Muscle layer of duodenum (tissue), 2 donors: ENCODE measurements at regions not wholly inside any gene's neighbourhood (a gene's known extent, or its start where the extent isn't known, plus 50 kb on each side); places are given as distances from the start of the nearest gene placed in this dataset.
"Not testable (repeated sequence)": the region's sequence is repeated elsewhere in the genome, so short reads cannot be mapped to it uniquely, and the experiment has no call there.

Source experiments
- H3K27ac ChIP-seq: one replicate; pipeline ENCODE4 v1.7.0; 2013; ENCODE audit warnings: mild to moderate bottlenecking, low read length
- H3K27me3 ChIP-seq: one replicate; pipeline ENCODE4 v1.7.0; 2013; ENCODE audit warnings: low read depth, mild to moderate bottlenecking, control low read depth, low read length
- H3K36me3 ChIP-seq, 2 donors: one replicate each; pipeline ENCODE4 v1.7.0; 2013; ENCODE audit warnings: low read length in 2 of 2, control low read depth in 1 of 2, mild to moderate bottlenecking in 1 of 2; ENCODE audit not compliant: insufficient read depth in 2 of 2, control insufficient read depth in 1 of 2
- H3K4me1 ChIP-seq, 2 donors: one replicate each; pipeline ENCODE4 v1.7.0; 2013; ENCODE audit warnings: low read length in 2 of 2, mild to moderate bottlenecking in 2 of 2, control low read depth in 1 of 2, moderate library complexity in 1 of 2; ENCODE audit not compliant: insufficient read depth in 2 of 2, control insufficient read depth in 1 of 2
- H3K4me3 ChIP-seq, 2 donors: one replicate each; pipeline ENCODE4 v1.7.0; 2013; ENCODE audit warnings: low read length in 2 of 2, low read depth in 1 of 2, mild to moderate bottlenecking in 1 of 2
- H3K9me3 ChIP-seq, 2 donors: one replicate each; pipeline ENCODE4 v1.7.0; 2013; ENCODE audit warnings: low read length in 2 of 2, control low read depth in 1 of 2, mild to moderate bottlenecking in 1 of 2; ENCODE audit not compliant: control insufficient read depth in 1 of 2
- donor health status: healthy.

DNA sequence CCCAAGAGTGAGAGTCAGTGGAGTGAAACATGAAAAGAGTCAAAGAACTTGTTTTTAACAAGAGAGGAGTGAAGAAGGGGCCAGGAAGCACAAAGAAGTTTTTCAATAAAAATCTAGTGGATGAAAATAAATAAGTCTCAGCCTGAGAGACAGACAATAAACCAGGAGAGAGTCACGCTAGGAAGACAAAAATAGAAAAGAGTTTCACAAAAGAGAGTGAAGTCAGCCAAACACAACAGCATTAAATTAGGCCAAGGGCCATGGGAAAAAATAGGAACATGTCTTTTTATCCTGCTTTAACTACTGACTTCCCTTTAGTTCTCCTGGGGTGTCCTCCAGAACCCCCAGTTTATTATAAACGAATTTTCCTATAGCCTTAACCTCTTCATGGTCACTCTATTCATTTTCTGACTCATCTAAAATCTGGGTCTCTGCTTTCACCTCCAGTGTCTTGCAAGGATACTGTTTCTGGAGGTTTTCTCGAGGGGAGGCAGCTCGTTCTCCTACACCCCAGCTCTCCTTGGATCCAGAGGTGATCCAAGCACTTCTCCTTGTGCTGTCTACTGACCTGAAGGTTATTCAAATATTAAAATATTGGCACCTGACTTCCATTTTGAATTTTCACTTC lies 571.5 kb upstream of the PPP2R3A start:
- no peaks in the 10 kb centered on the region for H3K4me1 ChIP-seq
- H3K4me3 ChIP-seq, result no peak overlapping the region
- H3K36me3 ChIP-seq, result no peaks in the 10 kb centered on the region

DNA sequence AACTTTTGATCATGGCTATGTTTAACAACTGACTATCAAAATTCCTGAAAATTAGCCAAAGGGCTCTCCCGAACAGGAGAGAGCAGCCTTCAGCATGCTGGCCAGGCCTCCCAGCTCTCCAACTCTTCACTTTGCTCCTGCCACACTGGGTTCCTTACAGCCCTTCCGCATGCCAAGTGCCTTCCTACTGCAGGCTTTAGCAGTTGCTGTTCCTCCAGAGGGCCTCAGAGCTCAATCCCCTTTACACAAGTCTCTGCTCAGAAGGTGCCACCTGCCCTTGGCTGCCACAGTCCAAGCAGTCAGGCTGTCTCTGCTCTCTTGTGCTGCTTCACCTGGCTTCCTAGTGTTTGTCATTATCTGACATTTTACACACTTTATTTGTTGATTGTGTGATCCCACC lies 553.1 kb upstream of the PPP2R3A start:
- Histone ChIP-seq H3K36me3 (no peaks in the 10 kb centered on the region), H3K9me3 (no peaks in the 10 kb centered on the region), H3K27ac (no peak overlapping the region), H3K27me3 (no peaks in the 10 kb centered on the region), H3K4me1 (no peaks in the 10 kb centered on the region), H3K4me3 (no peak overlapping the region)

More for the DNA sequence above, 571.5 kb upstream of the PPP2R3A start:
- H3K9me3 ChIP-seq, result peaks cover 0 to 16% of the 10 kb centered on the region in 2 donors
- H3K27ac ChIP-seq, result no peak overlapping the region
- no peaks in the 10 kb centered on the region for H3K27me3 ChIP-seq

DNA sequence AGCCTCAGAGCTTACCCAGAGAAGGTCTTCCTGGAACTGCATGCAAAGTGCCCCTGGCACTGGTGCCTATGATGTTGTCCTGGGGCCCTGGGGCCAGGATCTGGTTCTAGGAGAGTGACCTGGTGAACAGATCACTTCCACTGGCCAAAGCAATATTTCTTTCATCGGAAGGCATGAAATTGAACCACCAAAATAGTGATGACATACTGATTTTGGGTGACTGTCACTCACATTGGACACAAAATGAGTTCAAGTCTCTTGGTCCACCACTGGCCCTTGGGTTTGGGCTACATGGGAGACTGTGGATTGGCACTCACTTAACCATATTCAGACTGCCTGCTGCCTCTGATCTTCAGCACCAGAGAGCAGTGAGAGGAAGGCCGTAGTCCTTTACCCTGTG lies 549.3 kb upstream of the PPP2R3A start:
- Histone ChIP-seq H3K36me3 (no peaks in the 10 kb centered on the region), H3K9me3 (no peaks in the 10 kb centered on the region), H3K27ac (no peak overlapping the region), H3K4me1 (no peaks in the 10 kb centered on the region), H3K4me3 (no peak overlapping the region), H3K27me3 (no peaks in the 10 kb centered on the region)

DNA sequence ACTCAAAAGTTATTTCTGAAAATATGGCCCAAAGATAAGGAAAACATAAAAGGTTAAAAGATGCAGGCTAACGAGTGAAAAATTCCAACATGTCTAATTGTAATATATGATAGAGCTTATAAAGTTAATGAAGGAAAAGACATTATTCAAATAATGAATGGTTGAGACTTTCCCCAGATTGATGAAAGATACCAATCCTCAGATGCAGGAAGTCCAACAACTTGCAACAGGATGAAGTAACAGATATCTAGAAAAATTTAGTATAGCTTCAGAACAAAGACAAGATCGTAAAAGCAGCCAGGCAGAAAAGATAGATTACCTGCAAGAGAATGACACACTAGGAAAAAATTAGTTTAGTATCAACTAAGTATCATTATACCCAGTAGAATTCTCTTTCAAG lies 546.4 kb upstream of the PPP2R3A start:
- H3K36me3 ChIP-seq, result no peaks in the 10 kb centered on the region
- no peaks in the 10 kb centered on the region for H3K9me3 ChIP-seq
- H3K27me3 ChIP-seq, result no peaks in the 10 kb centered on the region
- no peak overlapping the region for H3K27ac ChIP-seq
- no peak overlapping the region for H3K4me3 ChIP-seq
- H3K4me1 ChIP-seq, result no peaks in the 10 kb centered on the region

DNA sequence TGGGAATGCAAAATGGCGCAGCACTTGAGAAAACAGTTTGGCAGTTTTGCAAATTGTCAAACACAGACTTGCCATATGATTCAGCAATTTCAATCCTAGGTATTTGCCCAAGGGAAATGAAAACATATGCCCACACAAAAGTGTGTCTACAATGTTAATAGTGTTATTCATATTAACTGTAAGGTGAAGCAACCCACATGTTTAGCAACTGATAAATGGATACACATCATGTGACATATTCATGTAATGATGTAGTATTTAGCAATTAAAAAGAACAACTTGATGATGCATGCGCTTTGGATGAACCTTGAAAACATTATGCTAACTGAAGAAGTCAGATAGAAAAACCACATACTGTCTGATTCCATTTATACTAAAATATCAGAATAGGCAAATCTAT lies 539.0 kb upstream of the PPP2R3A start:
- H3K36me3 ChIP-seq, result no peaks in the 10 kb centered on the region
- no peak overlapping the region for H3K27ac ChIP-seq
- no peaks in the 10 kb centered on the region for H3K4me1 ChIP-seq
- no peak overlapping the region for H3K4me3 ChIP-seq
- H3K27me3 ChIP-seq, result no peaks in the 10 kb centered on the region
- no peaks in the 10 kb centered on the region for H3K9me3 ChIP-seq

DNA sequence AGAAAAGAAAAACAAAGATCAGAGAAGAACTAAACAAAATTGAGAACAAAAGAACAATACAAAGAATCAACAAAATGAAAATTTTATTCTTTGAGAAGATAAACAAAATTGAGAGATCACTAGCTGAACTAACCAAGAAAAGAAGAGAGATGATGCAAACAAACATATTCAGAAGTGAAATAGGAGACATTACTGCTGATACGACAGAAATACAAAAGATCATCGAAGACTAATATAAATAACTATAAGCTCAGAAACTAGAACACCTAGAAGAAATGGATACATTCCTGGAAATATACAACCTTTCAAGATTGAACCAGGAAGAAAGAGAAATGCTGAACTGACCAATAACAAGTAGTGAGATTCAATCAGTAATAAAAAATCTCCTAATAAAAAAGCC lies 533.1 kb upstream of the PPP2R3A start:
- Histone ChIP-seq H3K27me3 (no peaks in the 10 kb centered on the region), H3K36me3 (no peaks in the 10 kb centered on the region), H3K27ac (no peak overlapping the region), H3K9me3 (peaks cover 0 to 3% of the 10 kb centered on the region in 2 donors), H3K4me3 (no peak overlapping the region), H3K4me1 (no peaks in the 10 kb centered on the region)

DNA sequence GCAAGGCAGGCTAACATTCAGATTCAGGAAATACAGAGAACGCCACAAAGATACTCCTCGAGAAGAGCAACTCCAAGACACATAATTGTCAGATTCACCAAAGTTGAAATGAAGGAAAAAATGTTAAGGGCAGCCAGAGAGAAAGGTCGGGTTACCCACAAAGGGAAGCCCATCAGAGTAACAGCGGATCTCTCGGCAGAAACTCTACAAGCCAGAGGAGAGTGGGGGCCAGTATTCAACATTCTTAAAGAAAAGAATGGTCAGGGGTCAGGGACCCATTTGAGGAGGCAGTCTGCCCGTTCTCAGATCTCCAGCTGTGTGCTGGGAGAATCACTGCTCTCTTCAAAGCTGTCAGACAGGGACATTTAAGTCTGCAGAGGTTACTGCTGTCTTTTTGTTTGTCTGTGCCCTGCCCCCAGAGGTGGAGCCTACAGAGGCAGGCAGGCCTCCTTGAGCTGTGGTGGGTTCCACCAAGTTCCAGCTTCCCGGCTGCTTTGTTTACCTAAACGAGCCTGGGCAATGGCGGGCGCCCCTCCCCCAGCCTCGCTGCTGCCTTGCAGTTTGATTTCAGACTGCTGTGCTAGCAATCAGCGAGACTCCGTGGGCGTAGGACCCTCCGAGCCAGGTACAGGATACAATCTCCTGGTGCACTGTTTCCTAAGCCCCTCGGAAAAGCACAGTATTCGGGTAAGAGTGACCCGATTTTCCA lies 526.5 kb upstream of the PPP2R3A start:
- not testable (repeated sequence) for H3K27me3 ChIP-seq, H3K36me3 ChIP-seq, H3K4me1 ChIP-seq, H3K4me3 ChIP-seq, H3K9me3 ChIP-seq, H3K27ac ChIP-seq

DNA sequence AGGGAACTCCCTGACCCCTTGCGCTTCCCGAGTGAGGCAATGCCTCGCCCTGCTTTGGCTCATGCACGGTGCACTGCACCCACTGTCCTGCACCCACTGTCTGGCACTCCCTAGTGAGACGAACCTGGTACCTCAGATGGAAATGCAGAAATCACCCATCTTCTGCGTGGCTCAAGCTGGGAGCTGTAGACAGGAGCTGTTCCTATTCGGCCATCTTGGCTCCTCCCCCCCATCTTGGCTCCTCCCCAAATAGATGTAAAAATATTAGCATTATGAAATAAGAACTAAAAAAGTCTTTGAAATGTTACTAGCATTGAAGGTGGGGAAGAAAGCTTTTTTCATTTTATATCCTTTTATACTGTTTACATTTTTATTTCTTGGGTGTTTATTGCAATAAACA lies 525.9 kb upstream of the PPP2R3A start:
- H3K4me1 ChIP-seq, H3K9me3 ChIP-seq, H3K4me3 ChIP-seq, H3K36me3 ChIP-seq, H3K27me3 ChIP-seq, H3K27ac ChIP-seq: not testable (repeated sequence)

DNA sequence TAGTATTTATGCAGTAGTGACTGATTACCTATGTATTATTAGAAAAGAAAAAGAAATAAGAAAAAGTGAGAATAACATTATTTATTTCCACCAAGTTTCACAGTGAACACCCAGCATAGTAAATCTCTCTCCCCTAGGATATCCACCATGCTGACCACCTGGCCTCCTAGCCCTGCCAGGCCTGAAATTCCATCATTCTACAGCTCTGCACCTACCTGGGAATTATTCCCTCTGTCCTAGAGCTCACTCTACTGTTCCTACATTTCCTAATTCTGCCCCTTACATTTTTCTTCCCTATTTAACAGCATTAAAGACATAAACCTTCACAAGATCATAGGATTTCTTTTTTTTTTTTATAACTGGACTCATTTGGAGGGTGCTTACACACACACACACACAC lies 525.3 kb upstream of the PPP2R3A start:
- Histone ChIP-seq H3K27me3 (no peaks in the 10 kb centered on the region), H3K4me3 (no peak overlapping the region), H3K4me1 (no peaks in the 10 kb centered on the region), H3K36me3 (no peaks in the 10 kb centered on the region), H3K27ac (no peak overlapping the region), H3K9me3 (no peaks in the 10 kb centered on the region)

DNA sequence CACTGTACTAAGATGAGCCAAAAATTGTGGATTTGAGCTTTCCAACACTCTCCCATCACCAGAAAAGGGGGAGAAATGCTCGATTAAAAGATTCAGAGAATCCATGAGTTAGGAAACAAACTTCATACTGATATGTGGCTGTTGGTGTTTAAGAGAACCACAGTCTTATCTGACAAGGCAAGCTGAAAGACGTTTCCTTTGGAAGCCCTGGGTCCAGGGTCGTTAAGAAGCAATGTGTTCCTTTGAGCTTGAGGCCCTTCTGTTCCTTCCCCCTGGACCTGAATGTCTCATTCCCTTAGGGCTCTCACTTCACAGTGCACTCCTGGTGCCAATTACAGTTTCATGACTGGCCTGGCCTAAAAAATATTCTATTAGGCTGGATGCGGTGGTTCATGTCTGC lies 524.8 kb upstream of the PPP2R3A start:
- no peaks in the 10 kb centered on the region for H3K4me1 ChIP-seq
- H3K4me3 ChIP-seq, result no peak overlapping the region
- no peaks in the 10 kb centered on the region for H3K9me3 ChIP-seq
- no peak overlapping the region for H3K27ac ChIP-seq
- no peaks in the 10 kb centered on the region for H3K36me3 ChIP-seq
- H3K27me3 ChIP-seq, result no peaks in the 10 kb centered on the region

DNA sequence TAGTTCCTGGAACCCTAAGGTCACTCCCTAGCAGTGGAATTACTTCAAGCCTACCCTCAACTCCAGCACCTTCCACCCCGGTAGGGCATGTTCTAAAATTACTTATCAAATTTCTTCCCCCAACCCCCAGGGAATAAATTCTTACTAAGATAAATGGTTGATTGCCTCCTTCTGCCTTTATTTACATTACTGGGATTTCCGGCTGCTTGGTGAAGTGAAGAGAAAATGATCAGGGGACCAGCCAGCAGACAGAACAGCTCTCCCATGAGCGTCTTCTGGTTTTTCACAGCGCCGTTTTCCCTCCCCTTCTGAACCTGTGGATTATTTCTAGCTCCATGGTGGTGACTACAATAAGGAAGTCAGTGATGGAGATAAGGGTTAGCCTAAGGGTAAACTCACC lies 521.5 kb upstream of the PPP2R3A start:
- H3K27me3 ChIP-seq, result no peaks in the 10 kb centered on the region
- no peak overlapping the region for H3K27ac ChIP-seq
- H3K36me3 ChIP-seq, result no peaks in the 10 kb centered on the region

DNA sequence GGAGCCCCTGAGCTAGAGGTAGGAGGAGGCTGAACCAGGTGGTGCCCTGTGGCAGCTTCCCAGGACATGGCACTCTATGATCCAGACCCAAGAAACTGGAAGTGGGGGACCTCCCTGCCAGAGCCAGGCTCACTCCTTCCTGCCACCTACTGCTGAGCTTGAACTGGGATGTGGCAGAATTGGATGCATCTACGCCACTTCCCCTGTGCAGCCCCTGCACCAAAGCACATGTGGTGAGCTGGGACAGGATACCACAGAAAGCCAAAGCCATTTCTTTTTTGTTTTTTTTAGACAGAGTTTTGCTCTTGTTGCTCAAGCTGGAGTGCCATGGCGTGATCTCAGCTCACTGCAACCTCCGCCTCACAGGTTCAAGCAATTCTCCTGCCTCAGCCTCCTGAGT lies 518.0 kb upstream of the PPP2R3A start:
- Histone ChIP-seq H3K36me3 (no peaks in the 10 kb centered on the region), H3K4me1 (no peaks in the 10 kb centered on the region), H3K9me3 (no peaks in the 10 kb centered on the region), H3K27ac (no peak overlapping the region), H3K4me3 (no peak overlapping the region), H3K27me3 (no peaks in the 10 kb centered on the region)

More for the DNA sequence above, 521.5 kb upstream of the PPP2R3A start:
- Histone ChIP-seq H3K4me1 (no peaks in the 10 kb centered on the region), H3K9me3 (no peaks in the 10 kb centered on the region), H3K4me3 (no peak overlapping the region)
